NB4 (cell line): ENCODE measurements at regions not wholly inside any gene's neighbourhood (a gene's known extent, or its start where the extent isn't known, plus 50 kb on each side); places are given as distances from the start of the nearest gene placed in this dataset.

ENCODE experiments used
- DNase-seq: peaks from one replicate; pipeline ENCODE4 v3.0.0; 2010; ENCODE audit warnings: low read depth
- H3K4me3 ChIP-seq: one replicate; pipeline ENCODE4 v1.5.1; 2011; ENCODE audit warnings: mild to moderate bottlenecking, low read depth, low read length, moderate library complexity
- CTCF ChIP-seq: IDR thresholded peaks from one replicate; pipeline ENCODE4 v1.5.1; 2012; ENCODE audit warnings: low read depth, low read length
- MAX ChIP-seq: IDR thresholded peaks from 2 replicates; pipeline ENCODE4 v1.6.1; 2011; ENCODE audit warnings: low read depth, low read length
- MYC ChIP-seq: IDR thresholded peaks from 2 replicates; pipeline ENCODE4 v1.6.1; 2011; ENCODE audit warnings: low read depth, low read length
- POLR2A ChIP-seq: IDR thresholded peaks from 2 replicates; pipeline ENCODE4 v1.6.1; 2011; ENCODE audit warnings: mild to moderate bottlenecking; ENCODE audit not compliant: insufficient read length; ENCODE audit errors: extremely low read depth

- TF ChIP-seq POLR2A (no peak), MYC (no peak), MAX (no peak), CTCF (no peak)
- no peak for DNase-seq
- H3K4me3 ChIP-seq, result no peak overlapping the region
These were observed 395.3 kb downstream of the GJA1 start for GRCh38 chr6:121830736-121831135.

GRCh38 chr6:121835662-121836061 lies 400.2 kb downstream of the GJA1 start:
- no peak overlapping the region for H3K4me3 ChIP-seq
- no peak for DNase-seq
- TF ChIP-seq CTCF (no peak), MYC (no peak), MAX (no peak), POLR2A (no peak)

- H3K4me3 ChIP-seq, result no peak overlapping the region
- no peak for DNase-seq
- TF ChIP-seq CTCF (no peak), MYC (no peak), MAX (no peak), POLR2A (no peak)
These were observed 402.2 kb downstream of the GJA1 start for GRCh38 chr6:121837545-121838229.

- peak; percentile 29 for DNase-seq
- no peak for TF ChIP-seq CTCF
- TF ChIP-seq MAX, result no peak
- no peak for TF ChIP-seq POLR2A
- TF ChIP-seq MYC, result no peak
- no peak overlapping the region for H3K4me3 ChIP-seq
These were observed 403.4 kb downstream of the GJA1 start for GRCh38 chr6:121838842-121839241.

GRCh38 chr6:121839896-121840295 lies 404.4 kb downstream of the GJA1 start:
- TF ChIP-seq CTCF, result no peak
- TF ChIP-seq MYC, result no peak
- no peak for TF ChIP-seq MAX
- no peak for TF ChIP-seq POLR2A
- peak; percentile 18 for DNase-seq
- H3K4me3 ChIP-seq, result no peak overlapping the region

- no peak for DNase-seq
- TF ChIP-seq CTCF, result no peak
- no peak for TF ChIP-seq MYC
- TF ChIP-seq POLR2A, result no peak
- no peak for TF ChIP-seq MAX
- H3K4me3 ChIP-seq, result no peak overlapping the region
These were observed 409.5 kb downstream of the GJA1 start for GRCh38 chr6:121844898-121845297.
